ENCODE measurements at regions not wholly inside any gene's neighbourhood (a gene's known extent, or its start where the extent isn't known, plus 50 kb on each side); places are given as distances from the start of the nearest gene placed in this dataset.

DNA sequence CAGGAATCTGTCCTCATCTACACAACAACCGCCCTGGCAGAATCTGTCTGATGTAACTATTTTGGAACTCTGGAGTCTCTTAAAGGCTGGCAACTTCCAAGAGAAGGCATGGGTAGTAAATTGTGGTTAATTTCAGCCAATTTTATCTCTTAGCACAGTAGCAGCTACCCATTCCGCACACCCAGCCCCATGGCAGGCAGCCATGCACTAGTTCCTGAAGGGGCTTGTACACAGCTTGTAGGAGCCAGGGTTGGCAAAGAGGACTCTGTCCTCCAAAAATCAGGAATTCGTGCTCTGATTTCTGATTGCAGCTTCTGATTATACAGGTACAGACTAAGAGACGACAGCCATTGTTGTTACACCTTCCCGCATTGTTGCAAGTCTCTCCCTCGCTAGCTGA, 155.9 kb downstream of the RNF144B start:
- TF ChIP-seq, protein P1, sequence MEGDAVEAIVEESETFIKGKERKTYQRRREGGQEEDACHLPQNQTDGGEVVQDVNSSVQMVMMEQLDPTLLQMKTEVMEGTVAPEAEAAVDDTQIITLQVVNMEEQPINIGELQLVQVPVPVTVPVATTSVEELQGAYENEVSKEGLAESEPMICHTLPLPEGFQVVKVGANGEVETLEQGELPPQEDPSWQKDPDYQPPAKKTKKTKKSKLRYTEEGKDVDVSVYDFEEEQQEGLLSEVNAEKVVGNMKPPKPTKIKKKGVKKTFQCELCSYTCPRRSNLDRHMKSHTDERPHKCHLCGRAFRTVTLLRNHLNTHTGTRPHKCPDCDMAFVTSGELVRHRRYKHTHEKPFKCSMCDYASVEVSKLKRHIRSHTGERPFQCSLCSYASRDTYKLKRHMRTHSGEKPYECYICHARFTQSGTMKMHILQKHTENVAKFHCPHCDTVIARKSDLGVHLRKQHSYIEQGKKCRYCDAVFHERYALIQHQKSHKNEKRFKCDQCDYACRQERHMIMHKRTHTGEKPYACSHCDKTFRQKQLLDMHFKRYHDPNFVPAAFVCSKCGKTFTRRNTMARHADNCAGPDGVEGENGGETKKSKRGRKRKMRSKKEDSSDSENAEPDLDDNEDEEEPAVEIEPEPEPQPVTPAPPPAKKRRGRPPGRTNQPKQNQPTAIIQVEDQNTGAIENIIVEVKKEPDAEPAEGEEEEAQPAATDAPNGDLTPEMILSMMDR (conservative IDR thresholded peaks at IDR 0.05) = no peak
- TF ChIP-seq ZFX (IDR thresholded peaks at IDR 0.05) = no peak
